ENCODE measurements at regions not wholly inside any gene's neighbourhood (a gene's known extent, or its start where the extent isn't known, plus 50 kb on each side); places are given as distances from the start of the nearest gene placed in this dataset.
"Not testable (repeated sequence)": the region's sequence is repeated elsewhere in the genome, so short reads cannot be mapped to it uniquely, and the experiment has no call there.

GRCh38 chr12:85617307-85618091 lies 218.7 kb downstream of the RASSF9 start:
- DNase-seq (ENCODE audit: low spot score), result no peak
- in situ Hi-C loops (cut with HindIII; ENCODE audit: low sequenced_read_pairs), result no loop called here

- DNase-seq (ENCODE audit: low spot score), result no peak
- in situ Hi-C loops (cut with HindIII; ENCODE audit: low sequenced_read_pairs), result no loop called here
Measured at GRCh38 chr12:85621041-85621440, 215.2 kb downstream of the RASSF9 start.

GRCh38 chr12:85623763-85624162 lies 212.4 kb downstream of the RASSF9 start:
- in situ Hi-C loops (cut with HindIII; ENCODE audit: low sequenced_read_pairs), result no loop called here
- DNase-seq (ENCODE audit: low spot score), result no peak

GRCh38 chr12:85625467-85625866 lies 210.7 kb downstream of the RASSF9 start:
- in situ Hi-C loops (cut with HindIII; ENCODE audit: low sequenced_read_pairs), result no loop called here
- DNase-seq (ENCODE audit: low spot score), result no peak

- DNase-seq (ENCODE audit: low spot score), result no peak
- in situ Hi-C loops (cut with HindIII; ENCODE audit: low sequenced_read_pairs), result no loop called here
Measured at GRCh38 chr12:85626001-85626783, 210.0 kb downstream of the RASSF9 start.

DNA sequence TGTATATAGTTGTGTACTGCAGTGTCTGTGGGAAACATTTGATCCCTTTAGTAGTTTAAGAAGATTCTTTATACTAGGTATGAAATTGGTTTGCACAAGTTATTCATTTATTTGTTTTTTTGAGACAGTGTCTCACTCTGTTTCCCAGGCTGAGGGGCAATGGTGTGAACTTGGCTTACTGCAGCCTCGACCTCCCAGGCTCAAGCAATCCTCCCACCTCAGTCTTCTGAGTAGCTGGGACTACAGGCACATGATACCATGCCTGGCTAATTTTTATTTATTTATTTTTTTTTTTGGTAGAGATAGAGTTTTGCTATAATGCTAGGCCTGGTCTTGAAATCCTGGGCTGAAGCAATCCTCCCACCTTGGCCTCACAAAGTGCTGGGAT lies 209.4 kb downstream of the RASSF9 start:
- DNase-seq (ENCODE audit: low spot score), result no peak
- in situ Hi-C loops (cut with HindIII; ENCODE audit: low sequenced_read_pairs), result no loop called here

GRCh38 chr12:85627584-85627983 lies 208.6 kb downstream of the RASSF9 start:
- no peak for DNase-seq (ENCODE audit: low spot score)
- in situ Hi-C loops (cut with HindIII; ENCODE audit: low sequenced_read_pairs), result no loop called here

GRCh38 chr12:85628562-85628961 lies 207.6 kb downstream of the RASSF9 start:
- in situ Hi-C loops (cut with HindIII; ENCODE audit: low sequenced_read_pairs), result not testable (repeated sequence)

DNA sequence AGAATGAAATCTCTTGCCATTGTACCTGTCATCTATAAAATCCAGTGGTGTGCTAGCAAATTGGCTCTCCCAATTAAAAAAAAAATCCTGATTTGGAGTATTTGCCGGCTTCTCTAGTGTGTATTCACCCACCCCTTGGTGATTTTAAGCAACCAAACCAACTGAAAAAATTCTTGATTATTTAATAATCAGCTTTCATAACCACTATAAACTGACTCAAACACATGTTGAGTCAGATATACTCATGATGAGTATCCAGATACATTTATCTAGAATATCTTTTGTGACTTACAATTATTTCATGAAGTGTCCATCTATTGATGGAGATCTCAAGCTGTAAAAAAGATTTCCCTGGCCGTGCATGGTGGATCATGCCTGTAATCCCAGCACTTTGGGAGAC lies 205.4 kb downstream of the RASSF9 start:
- in situ Hi-C loops (cut with HindIII; ENCODE audit: low sequenced_read_pairs), result no loop called here
- no peak for DNase-seq (ENCODE audit: low spot score)

More at GRCh38 chr12:85628562-85628961, 207.6 kb downstream of the RASSF9 start:
- not testable (repeated sequence) for DNase-seq (ENCODE audit: low spot score)

DNA sequence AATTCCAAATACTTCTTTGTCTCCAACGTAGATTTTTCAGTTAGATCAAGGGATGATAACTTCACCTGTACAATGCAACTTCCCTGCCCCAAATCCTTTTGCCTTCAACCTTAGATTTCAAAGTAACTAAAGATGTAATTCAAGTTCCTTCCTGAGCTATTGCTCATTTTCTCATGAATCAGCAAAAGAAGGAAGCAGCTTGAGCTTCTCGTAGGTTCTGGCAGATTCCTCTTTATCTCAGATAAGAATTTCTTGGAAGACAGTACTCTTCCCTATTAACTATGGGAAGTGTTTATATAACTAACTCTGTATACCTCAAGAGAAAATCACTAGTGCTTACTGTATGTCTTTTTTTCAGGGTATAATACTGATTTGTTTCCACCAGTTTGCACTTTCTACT lies 203.8 kb downstream of the RASSF9 start:
- in situ Hi-C loops (cut with HindIII; ENCODE audit: low sequenced_read_pairs), result no loop called here
- no peak for DNase-seq (ENCODE audit: low spot score)

DNA sequence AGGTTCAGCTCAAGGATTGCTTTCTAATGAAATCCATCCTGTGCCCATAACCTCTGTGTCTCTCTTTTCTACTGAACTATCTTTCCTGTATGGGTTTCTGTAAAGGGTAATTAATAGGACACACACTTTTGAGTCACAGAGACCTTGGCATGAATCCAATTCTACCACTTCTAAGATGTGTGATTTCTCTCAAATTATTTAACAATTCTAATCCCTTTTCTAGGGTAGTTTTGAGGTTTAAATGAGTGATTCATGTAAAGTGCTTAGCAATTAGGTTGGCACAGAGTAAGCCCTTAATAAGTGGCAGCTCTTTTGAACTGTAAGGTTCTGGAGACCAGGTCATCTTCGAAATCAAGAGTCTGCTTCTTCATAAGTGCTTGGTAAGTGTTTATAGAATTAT lies 202.7 kb downstream of the RASSF9 start:
- in situ Hi-C loops (cut with HindIII; ENCODE audit: low sequenced_read_pairs), result no loop called here
- no peak for DNase-seq (ENCODE audit: low spot score)

- DNase-seq (ENCODE audit: low spot score), result no peak
- in situ Hi-C loops (cut with HindIII; ENCODE audit: low sequenced_read_pairs), result no loop called here
Measured at GRCh38 chr12:85639834-85640233, 196.4 kb downstream of the RASSF9 start.

DNA sequence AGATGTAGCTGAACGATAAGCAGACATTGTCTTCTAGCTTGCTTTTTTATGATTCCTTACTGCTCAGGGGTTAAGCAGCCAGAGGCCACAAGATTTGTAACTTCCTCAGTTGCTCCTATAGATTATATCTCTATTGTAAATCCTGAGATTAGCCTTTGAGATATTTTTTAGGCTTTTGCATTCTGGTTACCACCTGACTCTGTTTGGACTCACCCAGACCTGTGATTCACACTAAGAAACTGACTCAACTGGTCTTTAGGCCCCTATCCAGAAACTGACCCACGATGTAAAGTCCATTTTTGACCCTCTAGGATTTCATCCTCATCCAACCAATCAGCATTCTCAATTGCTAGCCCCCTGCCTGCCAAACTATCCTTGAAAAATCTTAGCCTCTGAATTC lies 194.4 kb downstream of the RASSF9 start:
- no peak for DNase-seq (ENCODE audit: low spot score)
- in situ Hi-C loops (cut with HindIII; ENCODE audit: low sequenced_read_pairs), result no loop called here

DNA sequence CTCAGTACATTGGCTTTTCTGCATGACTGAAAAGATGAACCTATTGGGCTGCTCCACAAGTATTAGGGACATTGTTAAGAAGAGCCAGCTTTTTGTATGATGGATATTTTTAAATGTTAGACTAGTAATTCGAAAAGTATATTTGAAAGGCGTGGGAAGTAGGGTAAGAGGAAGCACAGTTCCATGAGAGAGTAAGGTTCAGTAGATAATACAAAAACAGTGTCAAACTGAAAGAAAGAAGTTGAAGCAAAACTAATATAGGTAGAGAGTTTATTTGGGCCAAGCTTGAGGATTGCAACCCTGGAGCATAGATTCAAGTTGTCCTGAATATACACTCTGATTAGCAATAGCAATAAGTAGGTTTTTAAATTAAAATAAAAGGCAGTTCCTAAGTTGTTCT lies 193.9 kb downstream of the RASSF9 start:
- in situ Hi-C loops (cut with HindIII; ENCODE audit: low sequenced_read_pairs), result no loop called here
- DNase-seq (ENCODE audit: low spot score), result no peak

DNA sequence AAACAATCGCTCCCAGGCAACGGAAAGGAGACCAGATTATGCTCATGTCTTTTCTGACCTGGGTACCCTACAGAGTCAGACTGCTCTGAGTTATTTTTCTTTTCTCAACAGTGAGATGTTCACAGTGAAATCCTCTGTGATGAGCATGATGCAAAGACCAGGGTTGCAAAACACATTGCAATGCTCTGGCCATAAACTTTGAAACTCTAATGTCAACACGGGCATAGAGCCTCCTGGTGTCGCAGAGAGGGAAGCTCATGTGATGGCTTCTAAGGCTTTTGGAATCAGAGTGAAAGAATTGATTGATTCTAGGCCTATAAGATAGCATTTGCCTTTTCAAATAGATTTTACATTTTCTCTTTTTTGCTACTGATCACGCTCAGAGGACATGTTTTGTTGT lies 193.4 kb downstream of the RASSF9 start:
- DNase-seq (ENCODE audit: low spot score), result no peak
- in situ Hi-C loops (cut with HindIII; ENCODE audit: low sequenced_read_pairs), result no loop called here

DNA sequence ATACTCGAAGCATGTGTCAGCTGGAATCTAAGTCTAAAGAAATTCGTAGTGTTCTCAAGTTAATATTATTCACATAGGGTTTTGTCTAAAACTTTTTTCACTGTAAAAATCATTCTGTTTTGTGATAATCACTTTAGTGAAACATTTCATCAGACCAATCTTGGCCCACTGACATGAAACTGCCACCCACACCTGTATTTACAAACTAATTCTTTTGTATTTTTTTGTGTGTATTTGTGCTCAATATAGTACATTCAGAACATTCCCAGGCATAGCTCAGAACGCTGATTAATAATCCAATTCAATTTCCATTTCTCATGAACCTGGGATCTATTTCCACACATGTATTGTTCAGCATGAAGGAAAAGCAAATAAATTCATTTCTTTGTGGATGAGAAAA lies 191.7 kb downstream of the RASSF9 start:
- in situ Hi-C loops (cut with HindIII; ENCODE audit: low sequenced_read_pairs), result no loop called here
- no peak for DNase-seq (ENCODE audit: low spot score)

DNA sequence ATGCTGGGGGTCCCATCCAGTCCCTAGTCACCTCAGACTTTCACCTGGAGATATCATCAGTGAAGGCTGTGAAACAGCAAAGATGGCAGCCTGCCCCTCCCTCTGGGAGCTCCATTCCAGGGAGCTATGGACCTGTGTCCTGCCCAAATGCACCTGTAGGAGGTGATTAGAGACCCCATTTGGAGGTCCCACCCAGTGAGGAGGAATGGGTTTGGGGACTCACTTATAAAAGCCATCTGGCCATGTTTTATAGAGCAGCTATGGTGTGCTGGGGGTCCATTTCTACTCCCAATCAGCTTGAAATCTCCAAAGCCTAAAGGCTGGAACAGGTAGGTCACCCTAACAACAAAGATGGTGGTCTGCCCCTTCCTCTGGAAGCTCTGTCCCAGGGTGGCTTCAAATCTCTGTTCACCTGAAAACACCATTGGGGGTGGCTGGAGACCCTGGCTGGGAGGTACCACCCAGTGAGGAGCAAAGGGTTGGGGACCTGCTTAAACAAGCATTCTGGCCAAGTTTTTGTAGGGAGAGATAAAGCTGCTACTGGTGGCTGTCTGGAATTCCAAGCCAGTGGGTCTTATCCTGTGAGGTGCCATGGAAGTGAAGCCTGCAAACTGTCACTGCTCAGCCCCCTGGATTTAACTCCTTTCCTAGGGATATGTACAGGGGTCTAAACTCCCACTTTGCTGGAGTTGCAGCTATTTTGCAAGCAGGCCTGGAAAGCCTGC lies 182.3 kb downstream of the RASSF9 start:
- in situ Hi-C loops (cut with HindIII; ENCODE audit: low sequenced_read_pairs), result no loop called here
- DNase-seq (ENCODE audit: low spot score), result no peak

DNA sequence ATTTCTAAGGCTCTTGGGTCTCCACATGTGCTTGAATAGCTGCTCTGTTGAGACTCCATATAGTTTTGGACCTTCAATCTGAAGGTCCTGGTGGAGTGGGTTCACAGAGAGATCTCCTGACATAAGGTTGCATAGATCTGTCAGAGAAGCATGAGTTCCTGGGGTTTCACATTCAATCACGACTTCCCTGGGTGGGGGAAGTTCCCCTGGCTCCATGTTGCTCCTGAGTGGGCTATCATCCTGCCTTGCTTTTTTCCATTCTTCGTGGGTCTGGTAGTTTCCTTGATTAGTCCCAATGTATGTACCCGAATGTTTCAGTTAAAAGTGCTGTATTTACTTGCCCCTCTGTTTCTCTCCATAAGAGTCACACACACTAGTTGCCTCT lies 181.8 kb downstream of the RASSF9 start:
- DNase-seq (ENCODE audit: low spot score), result no peak
- in situ Hi-C loops (cut with HindIII; ENCODE audit: low sequenced_read_pairs), result no loop called here

- DNase-seq (ENCODE audit: low spot score), result no peak
- in situ Hi-C loops (cut with HindIII; ENCODE audit: low sequenced_read_pairs), result no loop called here
Measured at GRCh38 chr12:85656561-85656960, 179.6 kb downstream of the RASSF9 start.

DNA sequence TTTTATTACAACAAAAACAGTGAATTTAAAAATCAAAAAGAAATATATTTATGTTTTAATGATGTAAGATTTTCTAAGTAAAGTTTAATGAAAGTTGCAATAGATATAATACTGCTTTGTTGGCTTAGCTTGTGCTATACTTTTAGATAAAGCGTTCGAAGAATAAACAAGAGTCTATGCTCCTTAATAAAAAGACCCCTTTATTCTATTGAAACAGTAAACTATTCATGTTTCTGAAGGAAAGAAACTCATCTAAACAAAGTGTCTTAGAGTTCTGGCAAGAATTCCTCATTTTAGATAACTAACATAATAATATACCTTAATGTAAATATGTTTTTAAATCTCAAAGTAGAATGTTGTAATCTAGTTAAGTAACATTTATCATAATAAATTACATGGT lies 179.0 kb downstream of the RASSF9 start:
- no peak for DNase-seq (ENCODE audit: low spot score)
- in situ Hi-C loops (cut with HindIII; ENCODE audit: low sequenced_read_pairs), result no loop called here
